SK-N-SH (cell line): ENCODE measurements at regions not wholly inside any gene's neighbourhood (a gene's known extent, or its start where the extent isn't known, plus 50 kb on each side); places are given as distances from the start of the nearest gene placed in this dataset.
"Not testable (repeated sequence)": the region's sequence is repeated elsewhere in the genome, so short reads cannot be mapped to it uniquely, and the experiment has no call there.

ENCODE experiments used
- CTCF ChIA-PET: fragments of 300-600, 350-600 bp; formaldehyde crosslinking; extraction: SDS; loops from one replicate; lab custom pipeline; 2021; lab: Yijun Ruan, JAX
- POLR2A ChIA-PET: fragments of 350-600 bp; sonication (Branson Sonifier 250); formaldehyde crosslinking; extraction: SDS; loops from one replicate; lab custom pipeline; 2020; ENCODE audit warnings: antibody characterized with exemption, inconsistent platforms; lab: Yijun Ruan, JAX
- DNase-seq: peaks from one replicate; pipeline ENCODE4 v3.0.0; 2012
- H2AFZ ChIP-seq: fragments of 200-600 bp; sonication (generic); 2 replicates; pipeline ENCODE4 v1.8.1; 2016; ENCODE audit warnings: antibody characterized with exemption, mild to moderate bottlenecking, low read depth
- H3F3A ChIP-seq: fragments of 200-600 bp; sonication (generic); replicated peaks from 2 replicates; pipeline ENCODE3; 2016; ENCODE audit warnings: antibody characterized with exemption, mild to moderate bottlenecking; ENCODE audit not compliant: insufficient read depth
- H3K27ac ChIP-seq, 2 experiments: fragments of 200-500 bp in 1 of 2; fragments of 200-600 bp in 1 of 2; sonication (Bioruptor generic) in 1 of 2; sonication (generic), shearing (Covaris generic) in 1 of 2; 2 replicates each; pipeline versions ENCODE4 v1.5.1 to v1.6.1; 2014 to 2016; ENCODE audit warnings: low read depth in 2 of 2, inconsistent platforms in 1 of 2, low read length in 1 of 2, mild to moderate bottlenecking in 1 of 2, mixed read lengths in 1 of 2
- H3K27me3 ChIP-seq: fragments of 200-600 bp; sonication (generic), shearing (Covaris generic); 2 replicates; pipeline ENCODE4 v1.6.1; 2016; ENCODE audit warnings: mixed run types; ENCODE audit not compliant: insufficient read depth
- H3K36me3 ChIP-seq, 2 experiments: fragments of 200-500 bp in 1 of 2; fragments of 200-600 bp in 1 of 2; sonication (Bioruptor generic) in 1 of 2; sonication (generic) in 1 of 2; replicated peaks in 1 of 2; 2 replicates each; pipeline versions ENCODE3 to v1.5.1; 2014 to 2016; ENCODE audit warnings: low read length in 1 of 2, mild to moderate bottlenecking in 1 of 2; ENCODE audit not compliant: insufficient read depth in 2 of 2, control insufficient read depth in 1 of 2
- H3K4me1 ChIP-seq, 2 experiments: fragments of 200-500 bp in 1 of 2; fragments of 200-600 bp in 1 of 2; sonication (Bioruptor generic) in 1 of 2; sonication (generic), shearing (Covaris generic) in 1 of 2; 2 replicates each; pipeline versions ENCODE4 v1.5.1 to v1.6.1; 2014 to 2016; ENCODE audit warnings: low read depth in 1 of 2, low read length in 1 of 2, mixed run types in 1 of 2; ENCODE audit not compliant: insufficient read depth in 2 of 2, control insufficient read depth in 1 of 2
- H3K4me2 ChIP-seq: fragments of 200-600 bp; sonication (generic), shearing (Covaris generic); 2 replicates; pipeline ENCODE4 v1.6.1; 2017; ENCODE audit warnings: mixed run types
- H3K4me3 ChIP-seq, 2 experiments: fragments of 200-500 bp in 1 of 2; fragments of 200-600 bp in 1 of 2; sonication (Bioruptor generic) in 1 of 2; sonication (generic), shearing (Covaris generic) in 1 of 2; 2 replicates each; pipeline versions ENCODE4 v1.5.1 to v1.8.1; 2014 to 2016; ENCODE audit warnings: low read depth in 2 of 2, inconsistent platforms in 1 of 2, low read length in 1 of 2, mild to moderate bottlenecking in 1 of 2, mixed read lengths in 1 of 2, moderate library complexity in 1 of 2
- H3K79me2 ChIP-seq: fragments of 200-600 bp; sonication (generic); 2 replicates; pipeline ENCODE4 v1.8.1; 2017; ENCODE audit warnings: mild to moderate bottlenecking; ENCODE audit not compliant: insufficient read depth
- H3K9ac ChIP-seq: fragments of 200-600 bp; sonication (generic); 2 replicates; pipeline ENCODE4 v1.6.1; 2017; ENCODE audit warnings: mixed run types
- H3K9me2 ChIP-seq: fragments of 200-600 bp; sonication (generic); 2 replicates; pipeline ENCODE4 v1.6.1; 2017; ENCODE audit warnings: mixed run types
- H3K9me3 ChIP-seq: fragments of 200-600 bp; sonication (generic); 2 replicates; pipeline ENCODE4 v1.6.1; 2017; ENCODE audit warnings: mixed run types, mild to moderate bottlenecking, moderate library complexity
- H4K20me1 ChIP-seq: fragments of 200-600 bp; sonication (generic); 2 replicates; pipeline ENCODE4 v1.6.1; 2017; ENCODE audit warnings: mild to moderate bottlenecking, mixed run types; ENCODE audit not compliant: insufficient read depth
- CHD2 ChIP-seq: fragments of 150-350 bp; IDR thresholded peaks from 2 replicates; pipeline ENCODE4 v1.6.1; 2018; ENCODE audit warnings: low read length; ENCODE audit not compliant: partially characterized antibody
- ELF1 ChIP-seq: IDR thresholded peaks from 2 replicates; pipeline ENCODE4 v1.4.0; 2012
- EZH2phosphoT487 ChIP-seq: fragments of 200-600 bp; sonication (generic); IDR thresholded peaks from 2 replicates; pipeline ENCODE4 v1.6.1; 2017; ENCODE audit warnings: low read depth, mixed run types, mild to moderate bottlenecking, antibody characterized with exemption, moderate library complexity, borderline replicate concordance
- FOXJ3 ChIP-seq: sonication (generic); formaldehyde crosslinking; IDR thresholded peaks from 2 replicates; pipeline ENCODE4 v1.5.1; 2020; ENCODE audit warnings: mild to moderate bottlenecking, missing genetic modification reagents
- GABPA ChIP-seq: IDR thresholded peaks from 2 replicates; pipeline ENCODE4 v1.4.0; 2012; ENCODE audit warnings: low read depth, mild to moderate bottlenecking
- JUND ChIP-seq: IDR thresholded peaks from 2 replicates; pipeline ENCODE4 v1.4.0; 2012
- MEF2A ChIP-seq: IDR thresholded peaks from 2 replicates; pipeline ENCODE4 v1.4.0; 2012; ENCODE audit warnings: low read depth, borderline replicate concordance
- MXI1 ChIP-seq: IDR thresholded peaks from 2 replicates; pipeline ENCODE4 v1.6.1; 2012; ENCODE audit warnings: mild to moderate bottlenecking, low read depth, low read length, improper control_type of control experiment
- NFIC ChIP-seq: IDR thresholded peaks from 2 replicates; pipeline ENCODE4 v1.4.0; 2012; ENCODE audit warnings: borderline replicate concordance
- NRF1 ChIP-seq: IDR thresholded peaks from 2 replicates; pipeline ENCODE4 v1.6.1; 2012; ENCODE audit warnings: low read depth, mild to moderate bottlenecking, low read length
- POLR2AphosphoS5 ChIP-seq: IDR thresholded peaks from 2 replicates; pipeline ENCODE4 v1.6.1; 2012; ENCODE audit warnings: low read depth, low read length
- RAD21 ChIP-seq: IDR thresholded peaks from 2 replicates; pipeline ENCODE4 v1.6.1; 2012; ENCODE audit warnings: mild to moderate bottlenecking, low read length
- RCOR1 ChIP-seq: fragments of 150-350 bp; IDR thresholded peaks from 2 replicates; pipeline ENCODE4 v1.6.1; 2017; ENCODE audit warnings: antibody characterized with exemption, low read length
- RXRA ChIP-seq: IDR thresholded peaks from 2 replicates; pipeline ENCODE4 v1.4.0; 2012; ENCODE audit warnings: low read depth, mild to moderate bottlenecking, borderline replicate concordance
- TAF1 ChIP-seq: IDR thresholded peaks from 2 replicates; pipeline ENCODE4 v1.6.1; 2012; ENCODE audit warnings: low read depth, mild to moderate bottlenecking, low read length, moderate library complexity, borderline replicate concordance
- TCF12 ChIP-seq: IDR thresholded peaks from 2 replicates; pipeline ENCODE4 v1.4.0; 2012
- TEAD4 ChIP-seq: IDR thresholded peaks from 2 replicates; pipeline ENCODE4 v1.4.0; 2012; ENCODE audit warnings: mild to moderate bottlenecking, borderline replicate concordance; ENCODE audit not compliant: insufficient read depth
- YY1 ChIP-seq: IDR thresholded peaks from 2 replicates; pipeline ENCODE4 v1.4.0; 2012; ENCODE audit warnings: low read depth, mild to moderate bottlenecking
- WGBS: methylation state at CpG from one replicate; pipeline ENCODE4 v1.1.6; 2017; ENCODE audit warnings: low lambda C conversion rate; 5-methylcytosine and 5-hydroxymethylcytosine counted together
- TF ChIP-seq, protein P1 (sequence below): fragments of 150-350 bp; IDR thresholded peaks from 2 replicates; pipeline ENCODE4 v1.6.1; 2017; ENCODE audit warnings: antibody characterized with exemption, low read length, low read depth, borderline replicate concordance
- TF ChIP-seq, protein P2 (sequence below): IDR thresholded peaks from 2 replicates; pipeline ENCODE4; 2012

DNA sequence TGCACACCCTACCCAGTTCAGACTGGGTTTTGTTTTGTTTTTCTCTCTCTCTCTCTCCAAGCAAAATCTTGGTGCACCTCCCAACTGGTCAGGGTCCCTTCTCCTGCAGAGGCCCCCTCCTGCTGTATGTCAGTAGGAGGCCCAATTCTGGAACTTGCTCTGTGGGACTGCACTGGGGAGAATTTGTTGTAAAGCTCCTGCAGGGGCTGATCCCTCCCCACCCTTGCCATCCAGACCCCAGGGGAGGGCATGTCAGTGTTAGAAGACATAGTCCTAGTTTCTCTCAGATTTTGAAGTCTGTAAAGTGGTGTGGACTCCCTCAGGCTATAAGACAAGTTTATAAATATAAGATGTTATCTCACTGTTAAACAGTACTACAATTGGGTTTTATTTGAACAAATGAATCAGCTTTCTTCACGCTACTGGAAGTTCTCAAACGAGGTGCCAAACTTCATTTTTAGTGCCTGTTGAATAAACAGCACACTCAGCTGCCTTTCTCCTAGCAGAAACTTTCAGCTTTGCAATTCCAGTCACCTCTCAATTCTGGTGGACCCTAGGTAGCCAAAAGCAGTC, 88.6 kb upstream of the FRMPD3 start:
- 3% methylated on average over 2 of the region's 2 CpGs for WGBS
- Histone ChIP-seq H3K36me3 (no peaks in the 10 kb centered on the region), H4K20me1 (no peaks in the 10 kb centered on the region), H3K27me3 (peaks cover 10% of the 10 kb centered on the region; the same call in 1 of the 2 replicates), H3K4me2 (no peak overlapping the region), H3K9me2 (no peaks in the 10 kb centered on the region), H3K4me3 (no peak overlapping the region), H3K27ac (no peak overlapping the region), H3F3A (no peaks in the 10 kb centered on the region), H3K79me2 (no peaks in the 10 kb centered on the region), H3K9ac (no peak overlapping the region), H3K4me1 (no peaks in the 10 kb centered on the region), H2AFZ (no peak overlapping the region), H3K9me3 (no peaks in the 10 kb centered on the region)
- no peak for TF ChIP-seq TEAD4
- no peak for TF ChIP-seq RCOR1
- TF ChIP-seq CHD2 = no peak
- no peak for TF ChIP-seq RAD21
- TF ChIP-seq RXRA = no peak
- TF ChIP-seq, protein P1, sequence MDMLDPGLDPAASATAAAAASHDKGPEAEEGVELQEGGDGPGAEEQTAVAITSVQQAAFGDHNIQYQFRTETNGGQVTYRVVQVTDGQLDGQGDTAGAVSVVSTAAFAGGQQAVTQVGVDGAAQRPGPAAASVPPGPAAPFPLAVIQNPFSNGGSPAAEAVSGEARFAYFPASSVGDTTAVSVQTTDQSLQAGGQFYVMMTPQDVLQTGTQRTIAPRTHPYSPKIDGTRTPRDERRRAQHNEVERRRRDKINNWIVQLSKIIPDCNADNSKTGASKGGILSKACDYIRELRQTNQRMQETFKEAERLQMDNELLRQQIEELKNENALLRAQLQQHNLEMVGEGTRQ = no peak
- TF ChIP-seq POLR2AphosphoS5 = no peak
- no peak for TF ChIP-seq TCF12
- ChIA-PET CTCF (no interaction called here), POLR2A (no interaction called here)
- DNase-seq = no peak

DNA sequence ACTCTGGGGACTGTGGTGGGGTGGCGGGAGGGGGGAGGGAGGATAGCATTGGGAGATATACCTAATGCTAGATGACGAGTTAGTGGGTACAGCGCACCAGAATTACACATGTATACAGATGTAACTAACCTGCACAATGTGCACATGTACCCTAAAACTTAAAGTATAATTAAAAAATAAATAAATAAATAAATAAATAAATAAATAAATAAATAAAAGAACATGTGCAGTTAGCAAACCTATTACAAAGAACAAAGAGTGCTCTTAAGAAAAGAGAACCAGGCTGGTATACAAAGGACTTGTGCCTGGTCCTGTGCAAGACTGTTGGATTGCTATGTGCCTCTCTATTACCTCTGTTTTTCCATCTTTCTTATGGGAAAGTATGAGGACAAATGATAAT, 79.3 kb upstream of the FRMPD3 start:
- H3K27me3 ChIP-seq, DNase-seq, CTCF ChIA-PET, POLR2A ChIA-PET, H3K9me2 ChIP-seq, H3K79me2 ChIP-seq, H2AFZ ChIP-seq, H3K4me2 ChIP-seq, H3K9me3 ChIP-seq, H3K4me3 ChIP-seq, H3K27ac ChIP-seq, H4K20me1 ChIP-seq, H3K4me1 ChIP-seq, H3K36me3 ChIP-seq, H3F3A ChIP-seq, H3K9ac ChIP-seq: not testable (repeated sequence)
- 34% methylated on average over 3 of the region's 3 CpGs for whole genome bisulfite sequencing

DNA sequence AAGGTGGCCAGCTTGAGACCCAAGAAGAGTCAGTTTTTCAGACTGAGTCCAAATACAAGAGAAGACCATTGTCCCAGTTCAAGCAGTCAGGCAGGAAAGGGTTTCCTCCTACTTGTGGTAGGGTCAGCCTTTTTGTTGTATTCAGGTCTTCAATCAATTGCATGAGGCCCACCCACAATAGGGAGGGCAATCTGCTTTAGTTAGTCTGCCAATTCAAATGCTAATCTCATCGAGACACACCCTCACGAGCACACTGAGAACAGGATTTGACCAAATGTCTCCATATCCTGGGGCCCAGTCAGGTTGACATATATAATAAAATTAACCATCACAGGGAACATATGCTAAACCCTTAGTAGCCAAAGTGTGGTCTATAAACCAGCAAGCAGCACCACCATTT, 75.3 kb upstream of the FRMPD3 start:
- POLR2A ChIA-PET = no interaction called here
- Histone ChIP-seq H4K20me1 (no peaks in the 10 kb centered on the region), H3K79me2 (no peaks in the 10 kb centered on the region), H3K9ac (no peak overlapping the region), H3K4me3 (no peak overlapping the region), H2AFZ (no peak overlapping the region), H3K27ac (no peak overlapping the region), H3F3A (no peaks in the 10 kb centered on the region), H3K36me3 (no peaks in the 10 kb centered on the region), H3K4me2 (no peak overlapping the region), H3K9me2 (no peaks in the 10 kb centered on the region), H3K4me1 (no peaks in the 10 kb centered on the region), H3K9me3 (no peaks in the 10 kb centered on the region), H3K27me3 (0 out of 2 replicates have a peak, but pooled peaks cover 4% of the 10 kb centered on the region)
- CTCF ChIA-PET = no interaction called here
- no peak for DNase-seq
- WGBS = 0% methylated on average over 2 of the region's 2 CpGs
- TF ChIP-seq NRF1 (no peak), RXRA (no peak), MEF2A (no peak), MXI1 (no peak), ELF1 (no peak), TCF12 (no peak), RAD21 (no peak), CHD2 (no peak), YY1 (no peak), TAF1 (no peak), JUND (no peak), FOXJ3 (CRISPR knock-in tag) (no peak), RCOR1 (no peak), GABPA (no peak), EZH2phosphoT487 (no peak), NFIC (no peak)
- TF ChIP-seq, protein P2, sequence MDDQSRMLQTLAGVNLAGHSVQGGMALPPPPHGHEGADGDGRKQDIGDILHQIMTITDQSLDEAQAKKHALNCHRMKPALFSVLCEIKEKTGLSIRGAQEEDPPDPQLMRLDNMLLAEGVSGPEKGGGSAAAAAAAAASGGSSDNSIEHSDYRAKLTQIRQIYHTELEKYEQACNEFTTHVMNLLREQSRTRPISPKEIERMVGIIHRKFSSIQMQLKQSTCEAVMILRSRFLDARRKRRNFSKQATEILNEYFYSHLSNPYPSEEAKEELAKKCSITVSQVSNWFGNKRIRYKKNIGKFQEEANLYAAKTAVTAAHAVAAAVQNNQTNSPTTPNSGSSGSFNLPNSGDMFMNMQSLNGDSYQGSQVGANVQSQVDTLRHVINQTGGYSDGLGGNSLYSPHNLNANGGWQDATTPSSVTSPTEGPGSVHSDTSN = no peak
